ENCODE measurements at regions not wholly inside any gene's neighbourhood (a gene's known extent, or its start where the extent isn't known, plus 50 kb on each side); places are given as distances from the start of the nearest gene placed in this dataset.
"Not testable (repeated sequence)": the region's sequence is repeated elsewhere in the genome, so short reads cannot be mapped to it uniquely, and the experiment has no call there.

DNA sequence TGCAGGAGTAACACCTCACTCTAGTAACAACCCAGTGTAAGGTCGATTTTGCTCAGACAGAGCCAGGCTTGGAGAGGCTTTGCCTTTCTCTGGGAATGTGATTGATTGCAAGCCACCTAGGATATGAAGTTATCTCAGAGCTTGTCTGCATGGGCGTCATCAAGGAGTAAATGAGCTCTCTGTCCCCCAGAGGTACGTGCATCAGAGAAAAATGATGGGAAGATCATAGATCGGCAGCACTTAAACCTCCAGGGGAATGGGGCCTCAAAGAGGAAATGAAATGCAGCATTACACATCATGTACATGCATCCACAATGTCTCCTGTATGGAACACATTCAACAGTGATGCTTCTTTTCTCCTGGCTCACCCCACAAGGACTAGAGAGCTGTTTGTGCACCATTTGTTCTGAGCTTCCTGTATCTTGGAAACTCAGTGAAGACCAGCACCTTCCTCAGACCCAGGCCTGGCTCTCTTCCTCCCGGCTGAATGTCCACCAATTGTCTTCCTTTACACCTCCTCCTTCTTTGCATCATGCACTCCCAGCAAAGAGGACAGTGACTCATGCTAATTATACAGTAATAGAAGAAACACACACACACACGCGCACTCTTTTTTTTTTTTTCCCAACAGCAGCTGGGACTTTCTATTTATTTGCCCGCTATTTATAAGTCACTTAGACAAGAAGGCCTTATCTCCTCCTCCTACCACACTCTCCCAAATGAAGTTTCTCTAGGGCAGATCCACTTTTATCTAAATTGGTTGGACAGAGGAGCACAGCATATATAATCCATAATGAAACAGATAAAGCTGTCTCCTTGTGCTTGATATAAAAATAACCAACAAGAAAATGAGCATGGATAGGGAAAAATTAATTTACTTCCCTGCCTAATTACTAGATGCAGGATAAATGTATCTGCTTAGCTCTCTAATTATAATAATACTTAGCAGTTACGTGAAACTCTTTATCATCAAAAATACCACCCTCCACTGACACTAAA lies 990.7 kb downstream of the CCSER2 start:
- DNase-seq (ENCODE audit: low read depth in 2 of 2): no peak

DNA sequence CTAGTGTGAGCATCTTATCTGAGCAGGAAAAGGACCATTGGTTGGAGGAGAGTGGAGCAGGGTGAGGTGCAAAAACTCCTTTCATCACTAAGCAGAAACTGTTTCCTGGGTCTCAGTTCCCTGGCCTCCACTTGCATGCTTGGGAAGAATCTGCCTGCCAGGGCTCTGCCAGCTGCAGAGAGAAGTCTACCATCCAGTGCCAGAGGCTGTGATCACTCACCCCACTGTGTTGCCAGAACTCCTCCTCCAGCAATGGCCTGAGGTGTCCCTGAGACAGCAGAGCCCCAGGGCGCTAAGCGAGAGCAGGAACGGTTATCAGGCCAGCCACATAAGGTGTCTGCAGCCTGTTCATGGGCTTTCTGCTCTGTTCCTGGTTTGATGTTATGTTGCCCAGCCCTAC lies 991.4 kb downstream of the CCSER2 start:
- no peak for DNase-seq (ENCODE audit: low read depth in 2 of 2)

DNA sequence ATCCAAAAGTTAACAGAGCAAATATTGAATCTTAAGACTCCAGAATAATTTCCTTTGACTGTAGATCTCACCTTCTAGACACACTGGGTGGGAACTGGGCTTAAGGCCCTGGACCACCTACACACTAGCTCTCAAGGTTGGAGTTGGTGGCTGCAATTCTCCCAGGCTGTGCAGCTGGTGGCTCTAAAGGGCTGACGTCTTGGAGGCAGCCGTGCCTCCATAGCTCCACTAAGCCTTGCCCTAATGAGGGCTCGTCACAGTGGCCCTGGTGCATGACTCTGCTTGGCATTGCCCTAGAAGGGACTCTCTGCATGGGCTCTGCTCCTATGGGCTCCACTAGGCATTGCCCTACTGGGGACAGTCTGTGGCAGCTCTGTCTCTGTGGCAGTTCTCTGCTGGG lies 1005.2 kb downstream of the CCSER2 start:
- DNase-seq (ENCODE audit: low read depth in 2 of 2): no peak

- DNase-seq (ENCODE audit: low read depth in 2 of 2): no peak
Observed at GRCh38 chr10:85362401-85362800, 1004.2 kb downstream of the GRID1 start.

GRCh38 chr10:85377029-85377806 lies 989.4 kb downstream of the GRID1 start:
- DNase-seq (ENCODE audit: low read depth in 2 of 2): no peak

- DNase-seq (ENCODE audit: low read depth in 2 of 2): no peak
Observed at GRCh38 chr10:85379338-85379737, 987.3 kb downstream of the GRID1 start.

- DNase-seq (ENCODE audit: low read depth in 2 of 2): no peak
Observed at GRCh38 chr10:85400981-85401695, 965.5 kb downstream of the GRID1 start.

DNA sequence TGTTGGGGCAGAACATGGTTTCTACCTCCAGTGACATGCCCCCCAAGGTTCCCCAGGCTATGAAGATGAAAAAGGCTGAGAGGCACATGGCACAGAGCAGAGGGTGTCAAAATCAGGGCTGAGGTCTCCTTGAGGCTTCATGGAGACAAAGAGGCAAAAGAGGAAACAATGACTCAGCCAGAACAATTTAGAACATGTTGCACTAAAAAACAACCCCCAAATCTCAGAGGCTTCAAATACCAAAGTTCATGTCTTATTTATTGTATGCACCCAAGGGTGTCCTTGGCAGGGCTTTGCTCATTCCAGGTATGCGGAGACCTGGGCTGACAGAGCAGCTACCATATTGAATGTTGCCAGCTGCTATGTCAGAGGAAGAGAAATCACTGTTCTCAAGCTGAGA lies 964.1 kb downstream of the GRID1 start:
- DNase-seq (ENCODE audit: low read depth in 2 of 2): no peak

GRCh38 chr10:85407088-85407487 lies 959.5 kb downstream of the GRID1 start:
- no peak for DNase-seq (ENCODE audit: low read depth in 2 of 2)

GRCh38 chr10:85408388-85408787 lies 958.2 kb downstream of the GRID1 start:
- no peak for DNase-seq (ENCODE audit: low read depth in 2 of 2)

DNA sequence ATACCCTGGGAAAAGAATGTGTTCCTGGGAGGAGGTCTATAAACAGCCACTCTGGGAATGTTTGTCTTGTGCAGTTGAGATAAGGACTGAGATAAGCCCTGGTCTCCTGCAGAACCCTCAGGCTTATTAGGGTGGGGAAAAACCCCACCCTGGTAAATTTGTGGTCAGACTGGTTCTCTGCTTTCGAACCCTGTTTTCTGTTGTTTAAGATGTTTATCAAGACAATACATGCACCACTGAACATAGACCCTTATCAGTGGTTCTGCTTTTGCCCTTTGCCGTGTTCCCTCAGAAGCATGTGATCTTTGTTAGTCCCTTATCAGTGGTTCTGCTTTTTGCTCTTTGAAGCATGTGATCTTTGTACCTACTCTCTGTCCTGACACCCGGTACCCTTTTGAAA lies 956.0 kb downstream of the GRID1 start:
- not testable (repeated sequence) for DNase-seq (ENCODE audit: low read depth in 2 of 2)

DNA sequence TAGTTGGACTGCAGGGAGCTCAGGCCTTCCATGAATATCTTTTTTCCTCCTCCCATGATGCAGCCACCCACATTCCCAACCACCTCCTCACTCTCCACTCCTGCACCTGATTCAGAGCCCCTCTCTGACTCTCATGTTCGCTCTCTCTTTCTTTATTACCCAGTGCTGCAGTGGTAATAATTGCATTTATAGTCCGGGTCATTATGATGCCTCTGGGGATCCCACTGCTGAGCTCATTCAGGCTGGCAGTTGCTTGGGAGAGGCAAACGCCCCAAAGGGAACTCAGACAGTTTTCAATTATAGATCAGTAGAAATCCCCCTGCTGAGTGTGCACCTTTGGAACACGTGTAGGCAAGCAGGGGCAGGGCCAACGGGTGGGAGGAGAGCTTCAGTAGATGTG lies 953.0 kb downstream of the GRID1 start:
- no peak for DNase-seq (ENCODE audit: low read depth in 2 of 2)

DNA sequence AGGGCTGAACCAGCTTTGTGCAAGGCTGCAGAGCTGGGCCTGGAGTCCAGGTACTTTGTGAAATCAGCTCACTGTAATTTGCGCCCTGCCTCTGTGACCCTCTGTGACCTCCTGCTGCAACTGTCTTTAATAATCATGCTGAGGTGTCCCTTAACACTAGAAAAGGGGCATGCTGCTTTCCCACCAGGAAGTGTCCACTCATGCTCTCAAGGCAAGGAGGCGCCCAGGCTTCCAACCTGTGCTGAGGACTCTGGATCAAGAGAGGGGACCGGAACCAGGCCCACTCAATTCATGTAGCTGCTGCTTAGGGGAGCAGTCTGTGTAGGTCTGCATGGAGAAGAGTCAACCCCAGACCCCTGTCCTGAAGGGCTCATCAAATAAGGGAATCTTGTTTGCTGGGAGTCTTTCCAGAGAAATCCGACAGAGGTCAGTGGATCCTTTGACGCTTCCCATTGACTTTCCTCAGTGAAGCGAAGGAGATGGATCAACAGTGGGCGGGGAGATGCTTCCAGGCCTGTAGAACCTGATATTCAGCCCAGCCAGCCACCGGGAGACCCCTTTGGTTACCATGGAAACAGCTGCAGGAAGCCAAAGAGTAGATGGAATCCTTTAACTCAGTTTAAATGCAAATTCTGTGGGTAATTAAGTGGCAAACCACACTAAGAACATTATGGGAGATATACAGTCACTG lies 945.9 kb downstream of the GRID1 start:
- no peak for DNase-seq (ENCODE audit: low read depth in 2 of 2)

GRCh38 chr10:85421421-85421820 lies 945.2 kb downstream of the GRID1 start:
- DNase-seq (ENCODE audit: low read depth in 2 of 2): no peak

DNA sequence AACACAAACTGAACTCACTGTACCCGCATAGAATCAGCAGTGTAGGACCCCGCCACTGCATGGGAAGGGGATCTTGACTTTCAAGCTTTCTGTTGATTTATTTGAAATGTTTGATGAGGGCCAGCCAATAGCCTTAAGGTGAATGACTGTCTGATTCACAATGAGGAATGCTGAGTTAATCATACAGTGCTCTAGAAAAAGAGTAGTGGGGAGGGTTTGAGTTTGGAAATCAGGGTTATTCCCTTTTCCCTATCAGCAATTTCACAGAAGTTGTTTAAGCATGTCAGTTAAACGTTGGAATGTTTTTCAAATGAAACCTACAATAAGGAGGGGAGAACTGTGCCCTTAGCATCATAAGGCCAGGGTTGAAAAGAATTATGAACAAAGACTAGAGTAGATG lies 937.5 kb downstream of the GRID1 start:
- no peak for DNase-seq (ENCODE audit: low read depth in 2 of 2)

- DNase-seq (ENCODE audit: low read depth in 2 of 2): no peak
Observed at GRCh38 chr10:85430991-85431390, 935.6 kb downstream of the GRID1 start.

DNA sequence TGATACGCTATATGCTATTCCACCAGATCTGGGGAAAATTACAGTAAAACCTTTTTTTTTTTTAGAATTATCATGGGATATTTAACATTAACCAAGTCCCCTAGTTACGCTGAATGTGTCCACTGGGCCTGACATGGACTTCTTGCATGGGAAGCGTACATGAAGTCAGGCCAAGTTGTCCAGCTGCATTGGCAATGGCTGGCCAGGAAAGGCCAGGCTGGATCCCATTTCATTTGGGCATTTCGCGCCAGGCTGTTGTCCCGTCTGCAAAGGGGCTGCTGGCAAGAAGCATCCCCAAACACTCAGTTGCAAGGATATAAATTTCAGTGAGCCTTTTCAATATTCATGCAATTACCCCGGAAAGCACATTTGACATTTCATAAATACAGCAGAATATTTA lies 933.3 kb downstream of the GRID1 start:
- DNase-seq (ENCODE audit: low read depth in 2 of 2): no peak

DNA sequence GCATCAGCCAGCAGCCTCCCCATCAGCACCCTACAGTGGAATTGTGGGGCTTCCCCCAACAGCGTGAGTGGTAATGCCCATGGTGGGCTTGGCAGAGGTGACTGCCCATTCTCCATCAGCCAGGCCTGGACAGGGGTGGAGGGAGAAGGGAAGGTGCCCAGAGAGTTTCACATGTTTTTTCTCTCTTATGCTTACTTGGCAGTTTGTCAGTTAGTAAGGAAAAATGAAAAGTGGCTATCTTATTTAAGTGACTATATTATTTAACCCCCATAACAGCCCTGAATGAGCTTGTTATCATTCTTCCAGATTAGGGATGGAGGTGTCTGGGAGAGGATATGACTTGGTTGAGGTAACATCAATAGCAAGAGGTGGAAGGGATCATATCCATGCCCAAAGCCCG lies 921.7 kb downstream of the GRID1 start:
- no peak for DNase-seq (ENCODE audit: low read depth in 2 of 2)

DNA sequence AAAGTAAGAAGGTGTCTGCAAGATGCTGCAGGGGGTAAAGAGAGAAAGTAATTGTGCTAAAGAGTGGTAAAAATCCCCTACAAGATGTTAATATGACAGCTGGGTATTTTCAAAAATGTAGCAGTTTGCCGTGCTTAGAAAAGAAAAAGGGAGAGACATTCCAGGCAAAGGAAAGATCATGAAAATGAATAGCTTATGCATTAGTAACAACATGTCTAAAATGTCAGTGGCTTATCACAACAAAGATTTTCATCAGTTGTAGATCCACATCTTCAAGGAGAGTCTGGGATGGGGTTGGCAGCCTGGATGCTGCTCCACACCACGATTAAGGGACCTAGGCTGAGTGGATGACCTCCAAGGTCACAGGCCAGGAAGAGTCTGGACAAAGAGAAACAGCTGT lies 920.9 kb downstream of the GRID1 start:
- no peak for DNase-seq (ENCODE audit: low read depth in 2 of 2)

- DNase-seq (ENCODE audit: low read depth in 2 of 2): no peak
Observed at GRCh38 chr10:85446827-85447226, 919.8 kb downstream of the GRID1 start.

DNA sequence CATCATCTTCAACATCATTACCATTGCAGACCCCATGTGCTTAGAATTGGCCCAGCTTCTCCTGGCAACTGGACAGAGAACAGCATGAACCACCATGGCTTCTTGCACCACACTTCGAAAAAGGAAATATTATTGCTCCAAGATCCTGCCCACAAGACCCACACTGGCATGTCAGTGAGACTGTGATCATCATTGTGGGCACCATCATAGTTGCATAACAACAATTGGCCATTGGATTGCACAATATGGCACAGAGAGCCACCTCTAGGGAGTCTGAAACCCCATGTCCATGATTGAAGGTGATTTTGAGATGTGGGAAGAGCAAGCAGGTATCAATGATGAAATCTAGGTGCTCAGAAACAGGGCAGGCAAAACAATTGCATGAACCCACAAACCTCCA lies 918.9 kb downstream of the GRID1 start:
- DNase-seq (ENCODE audit: low read depth in 2 of 2): no peak

- no peak for DNase-seq (ENCODE audit: low read depth in 2 of 2)
Observed at GRCh38 chr10:85448716-85449115, 917.9 kb downstream of the GRID1 start.
